Chondrocyte (in vitro differentiated cells): ENCODE measurements at regions not wholly inside any gene's neighbourhood (a gene's known extent, or its start where the extent isn't known, plus 50 kb on each side); places are given as distances from the start of the nearest gene placed in this dataset.

ENCODE experiments used
- DNase-seq: peaks from one replicate; pipeline ENCODE4 v3.0.0; 2021; ENCODE audit warnings: mixed read lengths, low spot score
- H3K27ac Mint-ChIP-seq: one replicate; pipeline ENCODE4 v1.8.0; 2021; ENCODE audit warnings: mild to moderate bottlenecking, moderate library complexity, mixed read lengths; ENCODE audit not compliant: unreplicated experiment
- H3K27me3 Mint-ChIP-seq: 2 replicates; pipeline ENCODE4 v1.8.0; 2021; ENCODE audit warnings: low read depth, mixed read lengths
- H3K36me3 Mint-ChIP-seq: 2 replicates; pipeline ENCODE4 v1.8.0; 2021; ENCODE audit warnings: low read depth, mixed read lengths
- H3K4me1 Mint-ChIP-seq: 2 replicates; pipeline ENCODE4 v1.8.0; 2021; ENCODE audit warnings: low read depth, mild to moderate bottlenecking, mixed read lengths
- H3K4me3 Mint-ChIP-seq: one replicate; pipeline ENCODE4 v1.8.0; 2021; ENCODE audit warnings: mild to moderate bottlenecking, moderate library complexity, mixed read lengths; ENCODE audit not compliant: unreplicated experiment
- H3K9me3 Mint-ChIP-seq: 2 replicates; pipeline ENCODE4 v1.8.0; 2021; ENCODE audit warnings: low read depth, mixed read lengths
- CTCF ChIP-seq: fragments of 200-600 bp; sonication (generic); IDR thresholded peaks from 2 replicates; pipeline ENCODE4 v1.5.0; 2021; ENCODE audit warnings: antibody characterized with exemption, mild to moderate bottlenecking, moderate library complexity

GRCh38 chr5:107218457-107219193, 452.1 kb downstream of the EFNA5 start:
- Mint-ChIP-seq H3K4me3 (no peak overlapping the region), H3K36me3 (no peaks in the 10 kb centered on the region), H3K27ac (peak overlapping the region; percentile 76), H3K27me3 (no peaks in the 10 kb centered on the region), H3K4me1 (peaks cover 27% of the 10 kb centered on the region), H3K9me3 (no peaks in the 10 kb centered on the region)
- DNase-seq = no peak
- TF ChIP-seq CTCF = no peak

DNA sequence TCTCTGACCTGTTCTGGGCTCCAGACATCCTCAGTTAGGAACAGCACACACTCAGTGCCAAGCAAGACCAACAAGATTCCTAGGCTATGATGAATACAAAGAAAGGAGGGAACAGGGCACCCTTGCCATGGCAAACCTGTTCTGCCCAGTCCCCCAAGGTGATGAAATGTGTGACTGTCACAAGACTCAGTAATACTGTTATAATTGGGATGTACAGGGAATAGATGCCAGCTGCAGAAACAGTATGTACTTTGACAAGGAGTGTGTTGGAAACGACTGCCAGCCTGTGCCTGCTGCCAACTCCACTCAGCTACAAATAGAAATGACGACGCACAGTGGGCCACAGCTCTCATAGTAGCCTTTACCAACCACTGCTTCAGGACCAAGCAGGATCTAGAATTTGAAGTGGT, 453.0 kb downstream of the EFNA5 start:
- Mint-ChIP-seq H3K4me1 (peaks cover 27% of the 10 kb centered on the region), H3K27me3 (no peaks in the 10 kb centered on the region), H3K4me3 (no peak overlapping the region)

DNA sequence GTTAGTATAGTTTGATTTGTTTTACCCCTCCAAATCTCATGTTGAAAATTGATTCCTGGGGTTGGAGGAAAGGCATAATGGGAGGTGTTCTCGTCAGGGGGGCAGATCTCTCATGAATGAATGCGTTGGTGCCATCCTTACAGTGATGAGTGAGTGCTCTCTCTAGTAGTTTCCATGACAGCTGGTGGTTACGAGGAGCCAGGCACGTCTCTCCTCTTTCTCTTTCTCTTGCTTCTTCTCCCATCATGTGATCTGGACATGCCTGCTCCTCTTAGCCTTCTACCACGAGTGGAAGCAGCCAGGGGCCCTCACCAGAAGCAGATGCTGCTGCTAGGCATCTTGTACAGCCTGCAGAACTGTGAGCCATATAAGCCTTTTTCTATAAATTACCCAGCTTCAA, 454.1 kb downstream of the EFNA5 start:
- Mint-ChIP-seq H3K27ac (no peak overlapping the region), H3K27me3 (no peaks in the 10 kb centered on the region), H3K4me3 (no peak overlapping the region), H3K36me3 (no peaks in the 10 kb centered on the region), H3K9me3 (no peaks in the 10 kb centered on the region), H3K4me1 (peaks cover 27% of the 10 kb centered on the region)
- no peak for TF ChIP-seq CTCF
- DNase-seq = no peak

More for the DNA sequence above, 453.0 kb downstream of the EFNA5 start:
- no peak for DNase-seq
- H3K36me3 Mint-ChIP-seq = no peaks in the 10 kb centered on the region
- peak overlapping the region; percentile 76 for H3K27ac Mint-ChIP-seq
- H3K9me3 Mint-ChIP-seq = no peaks in the 10 kb centered on the region
- no peak for TF ChIP-seq CTCF

- no peak for TF ChIP-seq CTCF
- Mint-ChIP-seq H3K9me3 (no peaks in the 10 kb centered on the region), H3K27ac (peak overlapping the region; percentile 12), H3K36me3 (no peaks in the 10 kb centered on the region), H3K4me1 (peaks cover 27% of the 10 kb centered on the region), H3K27me3 (no peaks in the 10 kb centered on the region), H3K4me3 (no peak overlapping the region)
- DNase-seq = no peak
Observed at GRCh38 chr5:107215611-107216010, 455.1 kb downstream of the EFNA5 start.

- TF ChIP-seq CTCF = no peak
- no peak for DNase-seq
- Mint-ChIP-seq H3K27me3 (no peaks in the 10 kb centered on the region), H3K4me3 (no peak overlapping the region), H3K4me1 (peaks cover 17% of the 10 kb centered on the region), H3K36me3 (no peaks in the 10 kb centered on the region), H3K9me3 (no peaks in the 10 kb centered on the region), H3K27ac (no peak overlapping the region)
Observed at GRCh38 chr5:107213025-107213424, 457.7 kb downstream of the EFNA5 start.
